ENCODE measurements at regions not wholly inside any gene's neighbourhood (a gene's known extent, or its start where the extent isn't known, plus 50 kb on each side); places are given as distances from the start of the nearest gene placed in this dataset.

DNA sequence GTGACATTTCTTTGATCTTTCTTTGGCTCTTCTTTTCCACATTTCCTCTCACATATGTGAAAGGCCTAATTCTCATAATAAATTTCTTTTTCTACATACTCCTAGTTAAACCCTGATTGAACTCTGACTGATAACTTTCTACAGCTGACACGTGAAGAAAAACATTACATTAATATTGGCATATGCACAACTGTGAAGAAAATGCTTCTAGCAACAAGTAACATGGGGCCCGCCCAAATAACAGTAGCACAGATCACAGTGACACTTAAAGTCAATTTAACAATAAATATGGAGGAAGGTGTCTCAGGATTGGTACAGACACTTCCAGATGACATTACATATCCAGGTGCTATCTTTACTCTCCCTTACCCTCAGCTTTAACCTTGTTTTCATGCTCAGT is 317.6 kb upstream of the ZNF385D start:
- H4K91ac ChIP-seq (ENCODE audit: insufficient read length, low read depth, low read length): no peak overlapping the region
- H3K4me3 Mint-ChIP-seq: no peak overlapping the region

More for the DNA sequence above, 317.6 kb upstream of the ZNF385D start:
- H3K18ac ChIP-seq (ENCODE audit: insufficient read length, low read depth, low read length): no peak overlapping the region
- no peaks in the 10 kb centered on the region for H3K4me1 ChIP-seq (ENCODE audit: insufficient read depth, low read length)
- H2BK15ac ChIP-seq (ENCODE audit: low read depth, low read length): no peak overlapping the region
- Mint-ChIP-seq H3K9me3 (no peaks in the 10 kb centered on the region), H3K27me3 (ENCODE audit: low read depth) (peaks cover 1% of the 10 kb centered on the region; the same call in 1 of the 2 replicates), H3K4me1 (no peaks in the 10 kb centered on the region), H3K27ac (no peak overlapping the region), H3K36me3 (ENCODE audit: insufficient read depth in 1 of 3, low read depth in 3 of 3) (no peaks in the 10 kb centered on the region)
- H2AFZ ChIP-seq (ENCODE audit: low read length): no peak overlapping the region
- H2BK20ac ChIP-seq (ENCODE audit: low read depth, low read length, poor library complexity, severe bottlenecking): no peak overlapping the region
- no peak overlapping the region for H3K23ac ChIP-seq (ENCODE audit: insufficient read length, low read depth, low read length)
- no CpG with 5 or more reads among the region's 2 CpGs for WGBS (ENCODE audit: extremely low coverage, insufficient read length, low lambda C conversion rate)
- H4K8ac ChIP-seq (replicated peaks; ENCODE audit: insufficient read length, low read depth, low read length): no peak overlapping the region
- no peaks in the 10 kb centered on the region for H3K79me1 ChIP-seq (ENCODE audit: insufficient read depth, low read depth, low read length, poor library complexity, severe bottlenecking)
- no peak overlapping the region for H3K56ac ChIP-seq (ENCODE audit: insufficient read length, low read depth, low read length)
- no peak overlapping the region for H3K4ac ChIP-seq (ENCODE audit: low read depth, low read length)
- H3K9me3 ChIP-seq (ENCODE audit: control insufficient read depth, low read depth, low read length): no peaks in the 10 kb centered on the region
- no peaks in the 10 kb centered on the region for H3K23me2 ChIP-seq (ENCODE audit: insufficient read length, low read depth, low read length, poor library complexity, severe bottlenecking)
- no peaks in the 10 kb centered on the region for H4K20me1 ChIP-seq (ENCODE audit: control insufficient read depth, insufficient read depth, insufficient read length)
- H3K14ac ChIP-seq (ENCODE audit: insufficient read depth, low read length): no peak overlapping the region
- H2AK5ac ChIP-seq (ENCODE audit: insufficient read length, low read length): no peak overlapping the region
- no peak overlapping the region for H3K27ac ChIP-seq (ENCODE audit: insufficient read length, low read depth, low read length)
- no peak overlapping the region for H3T11ph ChIP-seq (ENCODE audit: low read length)
- no peak overlapping the region for H3K9ac ChIP-seq (ENCODE audit: extremely low read depth, insufficient read length, low read length)
- no peaks in the 10 kb centered on the region for H3K79me2 ChIP-seq (ENCODE audit: insufficient read depth, low read length)
- no peak for TF ChIP-seq CTCF (conservative IDR thresholded peaks at IDR 0.05)
- H4K5ac ChIP-seq (ENCODE audit: insufficient read length, low read depth, low read length): no peak overlapping the region
- no peaks in the 10 kb centered on the region for H3K27me3 ChIP-seq (ENCODE audit: insufficient read depth, low read length)
- no peak for DNase-seq
- no peak overlapping the region for H2BK12ac ChIP-seq (ENCODE audit: insufficient read length, low read depth, low read length)
- no peak overlapping the region for H3K4me2 ChIP-seq (ENCODE audit: insufficient read depth, insufficient read length, low read length)
- H2BK5ac ChIP-seq (ENCODE audit: insufficient read length, low read length): no peak overlapping the region
- no peak overlapping the region for H2BK120ac ChIP-seq (ENCODE audit: low read depth, low read length, poor library complexity, severe bottlenecking)
